SK-N-MC (cell line): ENCODE measurements at regions not wholly inside any gene's neighbourhood (a gene's known extent, or its start where the extent isn't known, plus 50 kb on each side); places are given as distances from the start of the nearest gene placed in this dataset.

ENCODE experiments used
- EZH2 ChIP-seq: fragments of 200-600 bp; sonication (generic); IDR thresholded peaks from one replicate; pipeline ENCODE4 v1.6.1; 2017; ENCODE audit warnings: antibody characterized with exemption
- POLR2AphosphoS5 ChIP-seq: IDR thresholded peaks from 2 replicates; pipeline ENCODE4 v1.6.1; 2012; ENCODE audit warnings: mild to moderate bottlenecking, low read depth, low read length, borderline replicate concordance

DNA sequence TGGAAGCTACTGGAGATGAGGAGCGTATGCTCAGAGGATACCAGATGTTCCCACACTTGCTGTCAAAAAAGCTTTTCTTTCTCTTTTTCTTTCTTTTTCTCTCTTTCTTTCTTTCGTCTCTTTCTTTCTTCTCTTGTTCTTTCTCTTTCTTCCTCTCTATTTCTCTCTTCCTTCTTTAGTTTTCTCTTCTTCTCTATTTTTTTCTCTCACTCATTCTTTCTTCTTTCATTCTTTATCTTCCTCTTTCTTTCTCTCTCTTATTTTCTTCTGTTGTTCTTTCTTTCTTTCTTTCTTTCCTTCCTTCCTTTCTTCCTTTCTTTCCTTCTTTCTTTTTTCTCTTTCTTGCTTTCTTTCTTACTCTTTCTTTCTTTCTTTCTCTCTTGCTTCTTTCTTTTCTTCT lies 457.6 kb downstream of the CMPK2 start:
- TF ChIP-seq POLR2AphosphoS5 = no peak
- TF ChIP-seq EZH2 = no peak
